ENCODE measurements at regions not wholly inside any gene's neighbourhood (a gene's known extent, or its start where the extent isn't known, plus 50 kb on each side); places are given as distances from the start of the nearest gene placed in this dataset.

GRCh38 chr5:143453720-143454119 lies 50.2 kb upstream of the NR3C1 start:
- TF ChIP-seq CTCF (IDR thresholded peaks at IDR 0.05; ENCODE audit: poor library complexity) (no peak), EZH2 (IDR thresholded peaks at IDR 0.05; ENCODE audit: borderline replicate concordance) (no peak)

Measured in hepatocyte (in vitro differentiated cells).